Nephron progenitor cell (in vitro differentiated cells): ENCODE measurements at regions not wholly inside any gene's neighbourhood (a gene's known extent, or its start where the extent isn't known, plus 50 kb on each side); places are given as distances from the start of the nearest gene placed in this dataset.
A peak's percentile ranks its signal among the peaks of the same experiment; 100 is the strongest.

Experiments used
- DNase-seq: peaks from one replicate; pipeline ENCODE4 v3.0.0; 2021
- H3K27ac Mint-ChIP-seq: 2 replicates; pipeline ENCODE4 v1.8.0; 2021; ENCODE audit warnings: mild to moderate bottlenecking, moderate library complexity, mixed read lengths
- H3K27me3 Mint-ChIP-seq: 2 replicates; pipeline ENCODE4 v1.8.0; 2021; ENCODE audit warnings: mild to moderate bottlenecking, low read depth, mixed read lengths; ENCODE audit not compliant: poor library complexity
- H3K36me3 Mint-ChIP-seq: 2 replicates; pipeline ENCODE4 v1.8.0; 2021; ENCODE audit warnings: low read depth, mixed read lengths
- H3K4me1 Mint-ChIP-seq: 2 replicates; pipeline ENCODE4 v1.8.0; 2021; ENCODE audit warnings: mixed read lengths
- H3K4me3 Mint-ChIP-seq: 2 replicates; pipeline ENCODE4 v1.8.0; 2021; ENCODE audit warnings: mild to moderate bottlenecking, moderate library complexity, mixed read lengths
- H3K9me3 Mint-ChIP-seq: 2 replicates; pipeline ENCODE4 v1.8.0; 2021; ENCODE audit warnings: mild to moderate bottlenecking, moderate library complexity, mixed read lengths
- CTCF ChIP-seq: fragments of 200-600 bp; sonication (generic); IDR thresholded peaks from 2 replicates; pipeline ENCODE4 v1.5.0; 2021; ENCODE audit warnings: antibody characterized with exemption

GRCh38 chr2:30358351-30358750 lies 88.7 kb upstream of the LCLAT1 start:
- Mint-ChIP-seq H3K4me3 (no peak overlapping the region), H3K27ac (no peak overlapping the region), H3K4me1 (peaks cover 17% of the 10 kb centered on the region), H3K27me3 (peaks cover 13% of the 10 kb centered on the region), H3K9me3 (no peaks in the 10 kb centered on the region), H3K36me3 (no peaks in the 10 kb centered on the region)
- DNase-seq: no peak
- TF ChIP-seq CTCF: no peak

- Mint-ChIP-seq H3K4me3 (no peak overlapping the region), H3K9me3 (no peaks in the 10 kb centered on the region), H3K36me3 (no peaks in the 10 kb centered on the region), H3K27me3 (peaks cover 13% of the 10 kb centered on the region), H3K4me1 (peaks cover 19% of the 10 kb centered on the region), H3K27ac (no peak overlapping the region)
- no peak for DNase-seq
- TF ChIP-seq CTCF: no peak
Measured at GRCh38 chr2:30358842-30359241, 88.2 kb upstream of the LCLAT1 start.

- H3K36me3 Mint-ChIP-seq: no peaks in the 10 kb centered on the region
- no peak for DNase-seq
- peaks cover 19% of the 10 kb centered on the region for H3K4me1 Mint-ChIP-seq
- no peak for TF ChIP-seq CTCF
- H3K4me3 Mint-ChIP-seq: no peak overlapping the region
- H3K27me3 Mint-ChIP-seq: peaks cover 16% of the 10 kb centered on the region
- no peak overlapping the region for H3K27ac Mint-ChIP-seq
- no peaks in the 10 kb centered on the region for H3K9me3 Mint-ChIP-seq
Measured at GRCh38 chr2:30359644-30360167, 87.3 kb upstream of the LCLAT1 start.

GRCh38 chr2:30361751-30362394 lies 85.2 kb upstream of the LCLAT1 start:
- TF ChIP-seq CTCF: no peak
- H3K9me3 Mint-ChIP-seq: no peaks in the 10 kb centered on the region
- H3K27ac Mint-ChIP-seq: peak overlapping the region; percentile 82
- no peak for DNase-seq
- peaks cover 16% of the 10 kb centered on the region for H3K27me3 Mint-ChIP-seq
- no peaks in the 10 kb centered on the region for H3K36me3 Mint-ChIP-seq
- H3K4me1 Mint-ChIP-seq: peaks cover 19% of the 10 kb centered on the region
- no peak overlapping the region for H3K4me3 Mint-ChIP-seq

DNA sequence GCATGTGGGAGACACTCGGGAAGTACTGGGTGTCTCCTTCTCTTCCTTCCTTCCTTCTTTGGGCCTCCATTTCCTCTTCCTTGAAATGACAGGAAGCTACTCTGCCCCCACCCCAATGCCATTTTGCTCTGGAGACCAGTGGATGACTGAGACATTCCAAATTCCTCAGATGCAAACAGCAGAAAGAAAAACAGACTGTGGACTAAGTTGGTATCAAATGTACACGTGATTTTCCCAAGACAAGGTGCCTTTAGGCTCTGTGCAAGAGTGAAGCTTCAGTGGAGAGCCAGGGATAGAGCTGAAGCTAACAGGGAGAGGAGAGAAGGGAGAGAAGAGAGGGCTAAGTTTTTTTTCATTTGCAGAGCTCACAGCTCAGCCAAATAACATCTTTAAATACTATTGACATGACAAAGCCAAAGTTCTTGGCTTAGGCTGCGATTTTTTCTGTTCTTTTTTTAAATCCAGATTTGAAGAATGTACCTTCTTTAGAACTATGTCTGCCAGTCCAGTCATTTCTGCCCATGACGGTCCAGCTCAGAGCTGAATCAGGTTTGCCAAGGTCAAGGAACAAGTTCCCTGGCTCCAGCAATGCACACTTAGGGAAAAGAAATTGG lies 84.5 kb upstream of the LCLAT1 start:
- H3K36me3 Mint-ChIP-seq: no peaks in the 10 kb centered on the region
- peaks cover 16% of the 10 kb centered on the region for H3K27me3 Mint-ChIP-seq
- H3K4me1 Mint-ChIP-seq: peaks cover 19% of the 10 kb centered on the region
- no peak overlapping the region for H3K4me3 Mint-ChIP-seq
- H3K27ac Mint-ChIP-seq: peak overlapping the region; percentile 25
- no peak for TF ChIP-seq CTCF
- no peak for DNase-seq
- H3K9me3 Mint-ChIP-seq: no peaks in the 10 kb centered on the region

- H3K4me1 Mint-ChIP-seq: peaks cover 19% of the 10 kb centered on the region
- TF ChIP-seq CTCF: no peak
- peaks cover 15% of the 10 kb centered on the region for H3K27me3 Mint-ChIP-seq
- DNase-seq: no peak
- no peaks in the 10 kb centered on the region for H3K9me3 Mint-ChIP-seq
- H3K36me3 Mint-ChIP-seq: no peaks in the 10 kb centered on the region
- H3K27ac Mint-ChIP-seq: no peak overlapping the region
- H3K4me3 Mint-ChIP-seq: no peak overlapping the region
Measured at GRCh38 chr2:30363406-30363805, 83.6 kb upstream of the LCLAT1 start.
